Duodenal mucosa (tissue), 2 donors: ENCODE measurements at regions not wholly inside any gene's neighbourhood (a gene's known extent, or its start where the extent isn't known, plus 50 kb on each side); places are given as distances from the start of the nearest gene placed in this dataset.
"Not testable (repeated sequence)": the region's sequence is repeated elsewhere in the genome, so short reads cannot be mapped to it uniquely, and the experiment has no call there.

Experiments used
- H3K27ac ChIP-seq: one replicate; pipeline ENCODE4 v1.7.0; 2013; ENCODE audit warnings: low read depth, low read length
- H3K27me3 ChIP-seq, 2 donors: one replicate each; pipeline ENCODE4 v1.7.0; 2013; ENCODE audit warnings: low read length in 2 of 2, control low read depth in 1 of 2; ENCODE audit not compliant: insufficient read depth in 2 of 2, control insufficient read depth in 1 of 2
- H3K36me3 ChIP-seq, 2 donors: one replicate each; pipeline ENCODE4 v1.7.0; 2013; ENCODE audit warnings: low read length in 2 of 2, control low read depth in 1 of 2; ENCODE audit not compliant: insufficient read depth in 2 of 2, control insufficient read depth in 1 of 2
- H3K4me1 ChIP-seq, 2 donors: one replicate each; pipeline ENCODE4 v1.7.0; 2013; ENCODE audit warnings: low read length in 2 of 2, control low read depth in 1 of 2; ENCODE audit not compliant: insufficient read depth in 2 of 2, control insufficient read depth in 1 of 2
- H3K4me3 ChIP-seq, 2 donors: one replicate each; pipeline ENCODE4 v1.7.0; 2013; ENCODE audit warnings: low read length in 2 of 2, low read depth in 1 of 2
- H3K9ac ChIP-seq, 2 donors: one replicate each; pipeline ENCODE4 v1.7.0; 2013; ENCODE audit warnings: low read length in 2 of 2, low read depth in 1 of 2
- H3K9me3 ChIP-seq, 2 donors: one replicate each; pipeline ENCODE4 v1.7.0; 2013; ENCODE audit warnings: low read length in 2 of 2, control low read depth in 1 of 2; ENCODE audit not compliant: control insufficient read depth in 1 of 2

DNA sequence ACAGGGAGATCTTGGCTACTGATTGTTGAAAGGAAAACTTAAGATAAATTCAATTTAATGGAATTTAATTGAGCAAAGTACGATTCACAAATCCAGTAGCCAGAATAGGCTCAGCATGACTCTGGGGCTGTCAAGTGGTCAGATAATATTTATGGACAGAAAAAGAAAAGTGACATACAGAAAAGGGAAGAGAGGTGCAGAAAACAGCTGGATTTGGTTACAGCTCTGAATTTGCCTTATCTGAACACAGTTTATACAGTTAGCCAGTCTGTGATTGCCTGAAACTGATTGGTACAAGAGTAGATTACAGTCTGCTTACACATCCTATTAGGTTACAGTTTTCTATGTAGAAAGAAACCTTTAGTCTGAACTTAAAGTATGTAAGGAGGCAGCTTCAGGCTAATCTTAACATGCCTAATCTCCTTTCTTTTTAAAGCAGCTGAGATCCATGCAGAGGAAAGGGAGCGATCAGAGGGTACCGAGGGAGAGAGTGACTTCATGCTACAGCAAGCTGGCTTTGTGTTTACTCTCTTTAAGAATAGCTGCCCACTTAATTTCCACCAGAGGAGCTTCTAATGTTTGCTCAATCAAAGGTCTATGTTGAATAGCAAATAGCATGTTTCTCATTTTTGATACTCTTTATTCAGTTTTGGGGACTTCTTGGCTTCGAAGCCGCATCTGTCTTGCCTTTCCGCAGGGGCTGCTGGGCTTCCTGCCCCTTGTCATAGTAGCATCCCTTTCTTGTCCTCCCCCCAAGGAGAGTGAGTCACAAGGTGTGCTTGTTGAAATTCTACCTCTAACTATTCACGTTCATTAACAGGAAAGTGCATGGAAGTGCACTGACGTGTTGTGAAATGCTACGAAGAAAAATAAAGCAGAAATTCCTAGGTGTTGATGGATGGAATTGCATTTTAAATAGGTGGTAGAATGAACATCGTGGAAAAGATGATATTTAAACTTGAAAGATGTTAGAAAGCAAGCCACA, 761.2 kb downstream of the TAF11L14 start:
- Histone ChIP-seq H3K27ac (no peak overlapping the region), H3K4me1 (no peaks in the 10 kb centered on the region), H3K27me3 (no peaks in the 10 kb centered on the region)

DNA sequence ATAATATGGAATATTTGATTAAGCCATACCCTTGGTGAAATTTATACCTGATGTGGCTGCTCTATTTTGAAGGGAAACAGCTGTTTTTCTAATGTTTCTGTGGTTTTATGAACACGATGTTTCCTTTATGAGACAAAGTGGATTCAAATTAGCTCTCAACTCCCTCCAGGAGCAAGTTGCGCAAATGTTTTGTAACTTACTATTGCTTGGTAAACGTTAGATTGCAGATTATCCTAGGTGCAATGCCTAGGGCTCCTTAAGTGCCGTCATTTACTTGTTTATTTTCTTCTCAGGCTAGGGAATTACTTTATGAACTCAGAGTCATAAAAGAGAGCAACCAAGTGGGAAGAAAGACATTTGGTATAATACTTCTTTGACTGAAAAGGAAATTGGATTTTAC, 763.1 kb downstream of the TAF11L14 start:
- H3K9me3 ChIP-seq, result no peaks in the 10 kb centered on the region
- H3K9ac ChIP-seq, result no peak overlapping the region
- H3K36me3 ChIP-seq, result no peaks in the 10 kb centered on the region
- H3K27ac ChIP-seq, result no peak overlapping the region
- no peak overlapping the region for H3K4me3 ChIP-seq
- no peaks in the 10 kb centered on the region for H3K4me1 ChIP-seq
- no peaks in the 10 kb centered on the region for H3K27me3 ChIP-seq

More for the DNA sequence above, 761.2 kb downstream of the TAF11L14 start:
- Histone ChIP-seq H3K9me3 (no peaks in the 10 kb centered on the region), H3K36me3 (no peaks in the 10 kb centered on the region), H3K9ac (no peak overlapping the region), H3K4me3 (no peak overlapping the region)

GRCh38 chr5:18397891-18398290, 763.6 kb downstream of the TAF11L14 start:
- no peaks in the 10 kb centered on the region for H3K9me3 ChIP-seq
- H3K27me3 ChIP-seq, result no peaks in the 10 kb centered on the region
- no peak overlapping the region for H3K4me3 ChIP-seq
- H3K9ac ChIP-seq, result no peak overlapping the region
- H3K4me1 ChIP-seq, result no peaks in the 10 kb centered on the region
- no peak overlapping the region for H3K27ac ChIP-seq
- H3K36me3 ChIP-seq, result no peaks in the 10 kb centered on the region

- H3K4me1 ChIP-seq, H3K9ac ChIP-seq, H3K27me3 ChIP-seq, H3K27ac ChIP-seq, H3K9me3 ChIP-seq, H3K36me3 ChIP-seq, H3K4me3 ChIP-seq: not testable (repeated sequence)
Measured at GRCh38 chr5:18399461-18400327, 765.4 kb downstream of the TAF11L14 start.

DNA sequence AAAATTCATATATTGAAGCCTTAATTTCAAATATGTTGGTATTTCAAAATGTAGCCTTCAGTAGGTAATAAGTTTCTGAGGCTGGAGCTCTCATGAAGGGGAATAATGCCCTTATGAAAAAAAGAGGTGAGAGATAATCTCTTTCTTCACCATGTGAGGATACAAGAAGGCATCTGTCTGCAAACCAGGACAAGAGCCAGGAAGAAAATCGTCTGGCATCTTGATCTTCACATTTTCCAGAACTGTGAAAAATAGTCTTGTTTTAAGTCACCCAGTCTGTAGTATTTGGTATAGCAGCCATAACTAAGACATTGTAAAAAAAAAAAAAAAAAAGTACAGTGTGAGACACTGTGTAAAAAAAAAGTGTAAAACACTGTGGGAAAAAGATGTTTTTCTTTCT, 768.9 kb downstream of the TAF11L14 start:
- Histone ChIP-seq H3K4me1 (no peaks in the 10 kb centered on the region), H3K27ac (no peak overlapping the region), H3K9ac (no peak overlapping the region), H3K4me3 (no peak overlapping the region), H3K9me3 (no peaks in the 10 kb centered on the region), H3K36me3 (no peaks in the 10 kb centered on the region), H3K27me3 (no peaks in the 10 kb centered on the region)

DNA sequence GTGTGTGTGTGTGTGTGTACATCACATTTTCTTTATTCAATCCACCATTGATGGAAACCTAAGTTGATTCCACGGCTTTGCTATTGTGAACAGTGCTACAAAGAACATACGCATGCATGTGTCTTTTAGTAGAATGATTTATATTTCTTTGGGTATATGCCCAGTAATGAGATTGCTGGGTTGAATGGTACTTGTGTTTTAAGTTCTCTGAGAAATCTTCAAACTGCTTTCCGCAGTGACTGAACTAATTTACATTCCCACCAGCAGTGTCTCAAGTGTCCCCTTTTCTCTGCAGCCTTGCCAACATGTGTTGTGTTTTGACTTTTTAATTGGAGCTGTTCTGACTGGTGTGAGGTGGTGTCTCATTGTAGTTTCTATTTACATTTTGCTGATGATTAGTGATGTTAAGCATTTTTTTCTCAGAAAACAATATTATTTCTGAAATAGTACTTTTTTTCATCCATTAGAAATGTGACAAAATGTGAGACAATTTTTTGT, 769.7 kb downstream of the TAF11L14 start:
- H3K4me1 ChIP-seq, result no peaks in the 10 kb centered on the region
- H3K9ac ChIP-seq, result no peak overlapping the region
- no peak overlapping the region for H3K4me3 ChIP-seq
- no peaks in the 10 kb centered on the region for H3K9me3 ChIP-seq
- H3K27ac ChIP-seq, result no peak overlapping the region
- H3K27me3 ChIP-seq, result no peaks in the 10 kb centered on the region
- no peaks in the 10 kb centered on the region for H3K36me3 ChIP-seq

- Histone ChIP-seq H3K9me3 (peaks cover 0 to 5% of the 10 kb centered on the region in 2 donors), H3K36me3 (no peaks in the 10 kb centered on the region), H3K27me3 (no peaks in the 10 kb centered on the region), H3K4me3 (no peak overlapping the region), H3K4me1 (no peaks in the 10 kb centered on the region), H3K27ac (no peak overlapping the region), H3K9ac (no peak overlapping the region)
Measured at GRCh38 chr5:18420711-18421110, 786.5 kb downstream of the TAF11L14 start.

GRCh38 chr5:18433336-18433735, 799.1 kb downstream of the TAF11L14 start:
- no peaks in the 10 kb centered on the region for H3K36me3 ChIP-seq
- H3K27ac ChIP-seq, result no peak overlapping the region

DNA sequence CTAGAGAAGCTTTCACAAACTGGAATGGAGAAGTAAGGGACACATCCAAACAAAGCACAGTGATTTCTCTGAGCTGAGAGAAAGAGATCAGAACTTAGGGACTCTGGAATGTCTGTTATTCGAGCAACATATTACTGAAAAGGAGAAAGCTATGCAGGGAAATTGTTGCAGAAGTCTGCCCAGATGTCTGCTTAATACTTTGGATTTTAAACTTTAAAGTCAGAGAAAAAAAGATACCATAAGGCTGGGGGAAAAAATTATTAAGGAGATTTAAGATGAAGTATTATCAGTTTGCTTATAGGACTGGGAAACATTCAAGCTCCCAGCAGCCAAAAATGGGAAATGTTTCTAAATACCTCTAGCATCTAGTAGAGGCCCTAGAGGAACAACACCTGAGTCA, 803.9 kb downstream of the TAF11L14 start:
- Histone ChIP-seq H3K4me1 (no peaks in the 10 kb centered on the region), H3K27me3 (no peaks in the 10 kb centered on the region), H3K36me3 (no peaks in the 10 kb centered on the region), H3K9ac (no peak overlapping the region), H3K4me3 (no peak overlapping the region), H3K27ac (no peak overlapping the region), H3K9me3 (peaks cover 0 to 1% of the 10 kb centered on the region in 2 donors)

More at GRCh38 chr5:18433336-18433735, 799.1 kb downstream of the TAF11L14 start:
- H3K4me3 ChIP-seq, result no peak overlapping the region
- peaks cover 0 to 10% of the 10 kb centered on the region in 2 donors for H3K9me3 ChIP-seq
- no peaks in the 10 kb centered on the region for H3K4me1 ChIP-seq
- H3K27me3 ChIP-seq, result no peaks in the 10 kb centered on the region
- H3K9ac ChIP-seq, result no peak overlapping the region

- H3K4me1 ChIP-seq, result no peaks in the 10 kb centered on the region
- H3K36me3 ChIP-seq, result no peaks in the 10 kb centered on the region
- no peak overlapping the region for H3K4me3 ChIP-seq
- H3K9ac ChIP-seq, result no peak overlapping the region
- no peaks in the 10 kb centered on the region for H3K27me3 ChIP-seq
- H3K9me3 ChIP-seq, result no peaks in the 10 kb centered on the region
- no peak overlapping the region for H3K27ac ChIP-seq
Measured at GRCh38 chr5:18455521-18455920, 821.3 kb downstream of the TAF11L14 start.
